ENCODE measurements at regions not wholly inside any gene's neighbourhood (a gene's known extent, or its start where the extent isn't known, plus 50 kb on each side); places are given as distances from the start of the nearest gene placed in this dataset.

DNA sequence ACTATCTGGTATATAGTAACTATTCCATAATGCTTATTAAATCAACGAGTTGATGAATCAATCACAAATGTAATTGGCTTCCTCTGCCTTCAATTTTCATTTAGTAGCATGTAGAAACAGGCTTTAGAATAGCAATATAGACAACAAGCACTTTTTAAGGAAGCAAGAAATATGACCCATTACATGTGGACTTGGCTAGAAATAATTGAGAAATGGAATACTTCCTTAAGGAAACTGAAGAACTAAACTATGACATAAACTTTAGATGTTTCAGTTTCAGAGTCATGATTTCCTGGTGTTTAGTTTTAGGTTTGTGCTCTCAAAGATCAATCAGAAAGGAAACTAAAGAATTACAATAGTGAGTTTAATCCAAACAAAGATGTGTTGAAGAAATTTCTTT is 443.8 kb downstream of the MBD2 start:
- intact Hi-C loops (cut with DNase I) = no loop called here
- no peak for DNase-seq (ENCODE audit: low spot score)

DNA sequence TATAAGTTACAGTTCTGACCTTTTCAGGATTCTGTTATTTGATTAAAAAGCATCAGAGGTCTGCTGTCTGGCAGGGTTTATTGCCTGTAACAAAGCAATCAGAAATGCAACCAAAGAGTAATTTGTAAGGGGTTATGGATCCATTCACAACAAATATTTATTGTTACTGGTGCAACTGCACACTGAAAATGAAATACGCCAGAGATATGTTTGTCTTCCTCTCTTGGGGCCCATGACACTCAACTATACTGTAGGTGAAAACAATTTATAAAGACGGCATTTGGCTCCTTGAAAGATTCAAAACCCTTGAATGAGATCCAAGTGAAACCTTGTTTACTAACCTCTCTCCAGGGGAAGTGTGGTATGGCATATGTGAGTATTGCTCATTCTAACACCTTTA is 452.2 kb downstream of the MBD2 start:
- no peak for DNase-seq (ENCODE audit: low spot score)
- intact Hi-C loops (cut with DNase I) = no loop called here

DNA sequence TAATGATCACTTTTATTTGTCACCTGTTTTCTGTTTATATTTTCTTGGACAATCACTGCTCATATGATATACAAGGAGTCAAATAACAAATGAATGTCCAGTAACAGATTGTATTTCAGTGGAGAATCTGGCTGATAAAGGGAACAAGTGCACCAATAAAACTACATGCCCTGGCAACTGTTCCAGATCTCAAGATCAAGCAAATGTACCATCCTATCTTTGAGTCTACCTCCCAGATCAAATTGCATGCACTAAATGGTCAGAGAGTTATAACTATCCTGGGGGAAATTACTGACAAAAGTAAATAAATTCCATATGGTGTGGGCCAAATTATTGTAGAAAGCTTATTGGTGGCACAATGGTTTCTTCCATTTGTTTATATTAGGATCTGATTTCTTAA is 452.8 kb downstream of the MBD2 start:
- DNase-seq (ENCODE audit: low spot score) = no peak
- intact Hi-C loops (cut with DNase I) = no loop called here

DNA sequence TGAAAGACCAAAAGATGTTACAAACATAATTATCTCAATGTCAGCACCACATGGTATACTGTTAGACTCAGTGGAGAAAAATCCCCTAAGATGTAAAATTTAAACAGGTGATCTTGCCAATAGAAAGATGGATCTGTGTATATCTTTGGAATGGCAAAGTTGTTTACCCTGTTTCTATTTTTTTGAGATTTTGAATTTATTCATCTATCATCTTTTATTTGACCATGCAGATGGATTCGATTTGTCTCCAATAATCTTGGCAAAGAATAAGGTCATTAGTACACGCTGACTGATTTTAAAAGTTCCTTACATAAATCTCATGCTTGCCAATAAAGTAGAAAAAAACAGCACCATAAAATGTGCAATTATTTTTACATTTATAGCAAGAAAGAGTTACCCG is 459.3 kb downstream of the MBD2 start:
- intact Hi-C loops (cut with DNase I) = no loop called here

DNA sequence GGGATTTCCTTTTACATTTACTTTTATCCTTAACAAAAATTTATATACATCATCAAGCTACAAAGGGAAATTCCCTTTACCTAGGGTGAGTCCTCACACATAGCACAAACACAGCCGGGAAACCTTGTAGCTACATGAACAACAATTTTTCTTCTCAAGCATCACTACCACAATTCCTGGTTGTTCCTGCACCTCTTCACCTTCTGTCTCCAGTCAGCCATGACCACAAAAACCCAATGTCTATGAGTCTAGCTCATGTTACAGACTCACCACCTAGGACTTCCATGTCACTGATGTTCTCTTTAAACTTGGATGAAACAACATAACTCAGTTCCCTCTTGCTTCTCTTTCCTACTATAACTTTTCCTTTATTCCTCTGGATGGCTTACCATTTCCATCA is 460.4 kb downstream of the MBD2 start:
- DNase-seq (ENCODE audit: low spot score) = no peak
- intact Hi-C loops (cut with DNase I) = no loop called here

More for the DNA sequence above, 459.3 kb downstream of the MBD2 start:
- DNase-seq (ENCODE audit: low spot score) = no peak

DNA sequence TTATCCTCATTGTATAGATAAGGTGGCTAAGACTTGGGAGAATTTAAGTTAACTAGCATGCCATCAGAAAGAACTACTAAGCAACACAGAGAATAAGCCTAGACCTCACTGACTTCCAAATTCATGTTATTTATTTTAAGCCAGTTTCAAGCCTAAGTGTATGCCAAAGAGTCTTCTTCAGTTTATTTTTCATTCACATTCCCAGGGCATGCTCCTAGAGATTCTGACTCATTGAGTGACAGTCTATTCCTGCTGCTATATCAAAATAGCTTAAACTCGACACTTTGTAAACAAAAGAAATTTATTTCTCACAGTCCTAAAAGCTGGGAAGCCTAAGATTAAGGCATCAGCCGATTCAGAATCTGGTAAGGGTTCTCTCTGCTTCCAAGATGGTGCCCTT is 467.1 kb downstream of the MBD2 start:
- intact Hi-C loops (cut with DNase I) = no loop called here
- DNase-seq (ENCODE audit: low spot score) = no peak

DNA sequence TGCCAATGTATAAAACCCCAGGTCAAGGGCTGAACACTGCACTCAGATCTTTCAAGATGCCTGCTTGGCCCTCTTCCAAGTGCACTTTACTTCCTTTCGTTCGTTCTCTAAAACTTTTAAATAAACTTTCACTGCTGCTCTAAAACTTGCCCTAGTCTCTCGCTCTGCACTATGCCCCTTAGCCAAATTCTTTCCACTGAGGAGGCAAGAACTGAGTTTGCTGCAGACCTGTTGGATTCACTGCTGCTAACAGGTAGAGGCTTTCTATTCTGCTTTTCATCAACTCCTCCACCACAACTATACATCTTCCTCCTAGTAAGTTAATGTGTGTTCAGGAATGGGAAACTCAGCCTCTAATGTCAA is 467.9 kb downstream of the MBD2 start:
- intact Hi-C loops (cut with DNase I) = no loop called here
- no peak for DNase-seq (ENCODE audit: low spot score)

DNA sequence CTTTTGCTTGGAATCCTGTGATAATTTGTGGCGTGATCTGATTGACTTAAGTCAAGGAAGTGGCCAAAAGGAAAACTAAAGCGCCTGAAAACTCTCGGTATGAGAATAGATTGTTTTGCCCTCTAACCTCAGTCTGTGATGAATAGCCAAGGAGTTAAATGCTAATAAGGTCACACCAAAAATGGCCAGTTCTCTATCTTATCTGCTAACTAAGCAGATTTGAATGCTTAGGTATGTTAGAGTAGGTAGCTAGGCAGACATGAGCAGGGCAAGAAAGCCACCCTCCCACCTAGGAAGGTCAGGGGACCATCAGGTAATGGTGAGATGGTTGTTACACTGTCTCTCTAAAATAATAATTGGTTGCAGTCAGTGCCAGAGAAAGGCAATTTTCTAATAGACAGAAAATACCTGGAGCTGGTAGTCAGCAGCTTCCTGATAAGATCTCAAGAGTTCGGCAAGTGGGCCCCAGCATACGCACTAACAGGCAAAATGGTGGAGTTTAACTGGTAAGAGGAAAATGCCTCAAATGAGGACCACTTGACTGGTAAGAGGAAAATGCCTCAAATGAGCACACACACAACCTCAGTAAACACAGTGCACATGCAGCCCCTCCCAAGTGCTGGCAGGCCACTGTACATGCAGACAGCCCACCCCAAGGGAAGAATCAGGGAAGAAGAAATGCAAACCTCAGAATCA is 468.4 kb downstream of the MBD2 start:
- DNase-seq (ENCODE audit: low spot score) = no peak
- intact Hi-C loops (cut with DNase I) = no loop called here

DNA sequence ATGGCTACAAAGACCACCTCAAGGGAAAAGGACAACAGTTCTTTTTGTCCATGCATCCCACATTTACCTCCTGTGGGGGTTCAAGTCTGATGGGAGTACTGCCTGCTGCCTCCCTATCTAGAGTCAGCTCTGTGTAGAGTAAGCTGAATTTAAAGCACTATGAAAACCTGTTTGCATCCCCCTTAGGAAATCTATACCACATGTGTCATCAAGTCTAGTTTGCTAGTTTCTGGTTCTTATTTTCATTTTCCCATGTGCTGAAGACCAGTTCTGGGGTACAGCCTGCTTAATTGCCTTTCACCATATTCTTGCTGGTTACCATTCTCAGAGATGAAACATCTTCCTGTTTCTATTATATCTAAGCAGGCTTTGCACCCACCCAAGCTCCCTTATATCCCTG is 470.3 kb downstream of the MBD2 start:
- intact Hi-C loops (cut with DNase I) = no loop called here
- DNase-seq (ENCODE audit: low spot score) = no peak

DNA sequence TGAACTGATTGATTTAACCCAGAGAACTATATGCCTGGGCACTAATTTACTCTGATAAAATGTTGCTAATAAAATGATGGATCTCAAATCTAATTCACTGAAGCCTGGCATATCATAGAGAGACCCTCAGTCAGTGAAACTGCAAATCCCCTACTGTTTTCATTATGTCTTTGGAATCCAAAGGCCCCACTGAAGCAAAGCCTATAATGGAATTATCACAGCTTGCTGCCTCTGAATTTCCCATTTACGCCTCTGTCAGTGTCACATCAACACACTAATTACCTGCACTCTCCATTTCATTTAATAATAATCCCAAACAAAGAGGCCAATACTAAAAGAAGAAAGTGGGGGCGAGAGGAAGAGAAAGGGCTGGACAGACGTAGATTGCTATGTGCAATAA is 470.9 kb downstream of the MBD2 start:
- intact Hi-C loops (cut with DNase I) = no loop called here

DNA sequence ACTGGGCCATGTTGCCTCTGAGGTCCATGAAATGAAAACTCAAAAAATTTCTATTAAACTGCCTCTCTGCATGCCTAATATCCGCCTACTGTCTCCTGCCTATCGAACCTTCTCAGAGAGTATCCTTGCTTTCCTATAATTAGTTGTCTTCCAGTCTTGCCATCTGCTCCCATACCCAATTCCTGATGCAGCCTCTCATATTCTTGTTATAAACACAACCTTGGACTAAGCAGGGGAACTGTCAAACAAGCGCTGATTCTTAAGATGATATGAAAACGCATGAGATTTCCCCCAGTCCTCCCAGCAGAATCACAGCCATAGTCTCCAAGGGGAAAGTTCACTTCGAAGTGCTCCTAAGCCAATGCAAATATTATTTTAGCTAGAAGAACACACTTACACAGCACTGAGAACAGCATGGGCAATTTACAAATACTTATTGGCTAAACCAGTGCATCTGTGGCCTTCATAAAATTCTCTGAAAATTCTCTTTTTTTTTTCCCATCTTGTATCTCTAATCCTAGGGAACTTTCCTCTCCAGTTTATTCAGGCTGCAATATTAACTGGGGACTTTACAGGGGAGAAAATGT is 471.6 kb downstream of the MBD2 start:
- no peak for DNase-seq (ENCODE audit: low spot score)
- intact Hi-C loops (cut with DNase I) = no loop called here

More for the DNA sequence above, 470.9 kb downstream of the MBD2 start:
- no peak for DNase-seq (ENCODE audit: low spot score)

DNA sequence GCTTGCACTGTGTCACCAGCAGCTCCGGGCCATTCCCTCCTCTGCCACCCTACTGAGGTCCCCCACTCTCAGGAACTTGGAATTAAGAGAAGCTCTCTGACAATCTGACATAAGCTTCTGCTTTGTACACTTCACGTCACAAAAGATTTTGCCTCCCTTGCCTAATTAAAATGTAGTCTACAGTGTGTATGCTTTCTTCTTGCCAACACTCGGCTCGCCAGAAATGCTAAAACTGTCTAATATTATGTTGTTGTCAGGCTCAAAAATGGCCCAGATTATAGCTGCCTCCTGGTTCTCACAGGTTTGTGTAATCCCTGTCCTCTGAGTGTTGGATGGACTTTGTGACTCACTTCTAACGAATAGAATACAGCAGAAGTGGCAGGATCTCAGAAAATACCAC is 474.7 kb downstream of the MBD2 start:
- intact Hi-C loops (cut with DNase I) = no loop called here
- no peak for DNase-seq (ENCODE audit: low spot score)

DNA sequence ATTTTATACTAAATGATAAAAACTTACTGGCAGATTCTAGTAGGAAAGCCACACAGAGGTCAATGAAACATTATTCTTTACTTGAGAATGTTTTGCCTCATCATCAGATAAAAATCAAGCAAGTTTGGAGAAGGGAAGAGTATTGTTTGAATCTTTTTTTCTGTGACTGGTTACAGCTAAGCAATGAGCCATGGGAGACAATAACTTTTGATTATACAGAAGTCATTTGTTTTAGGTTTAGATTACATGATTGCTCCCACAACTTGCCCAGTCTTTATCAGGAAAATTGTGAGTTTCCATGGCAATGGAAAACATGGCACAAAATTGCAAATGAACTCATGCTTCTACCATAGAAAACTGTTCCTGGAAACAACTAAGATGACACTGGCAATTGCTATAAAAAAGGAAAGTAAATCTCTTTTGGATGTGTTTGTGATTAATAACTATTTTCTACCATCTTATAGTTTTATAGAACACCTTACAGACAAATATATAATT is 476.8 kb downstream of the MBD2 start:
- DNase-seq (ENCODE audit: low spot score) = no peak
- intact Hi-C loops (cut with DNase I) = no loop called here

DNA sequence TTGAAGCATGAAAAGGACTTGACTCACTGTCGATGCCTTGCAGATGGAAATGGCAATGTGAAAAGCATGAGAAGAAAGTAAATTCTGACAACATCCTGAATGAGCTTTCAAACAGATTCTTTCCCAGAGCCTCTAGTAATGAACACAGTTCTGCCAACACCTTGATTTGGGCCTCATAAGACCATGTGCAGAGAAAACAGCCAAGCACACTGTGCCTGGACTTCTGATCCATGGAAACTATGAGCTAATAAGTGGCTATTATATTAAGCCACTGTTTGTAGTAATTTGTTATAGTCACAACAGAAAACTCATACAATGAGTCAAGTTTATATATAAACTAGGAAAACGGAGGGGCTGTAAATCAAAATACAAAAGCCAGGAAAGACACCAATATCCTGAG is 477.3 kb downstream of the MBD2 start:
- intact Hi-C loops (cut with DNase I) = no loop called here
- DNase-seq (ENCODE audit: low spot score) = no peak

DNA sequence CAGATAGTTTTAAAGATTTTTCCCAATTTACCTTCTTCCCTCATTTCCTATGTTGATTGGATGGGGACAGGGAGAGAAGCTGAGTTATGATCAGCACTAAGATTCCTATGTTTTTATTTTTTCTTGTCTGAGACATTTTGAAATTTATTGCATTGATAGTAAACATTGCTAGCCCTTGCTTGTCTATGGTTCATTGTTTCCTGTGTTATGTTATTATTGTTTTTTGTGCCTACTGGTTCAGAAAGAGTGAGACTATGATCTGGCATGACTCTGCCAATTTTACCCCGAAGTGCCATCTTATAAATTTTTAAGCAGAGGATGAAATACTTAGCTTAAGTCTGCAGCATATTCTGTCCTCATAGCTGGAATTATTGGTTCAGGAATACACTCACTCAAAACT is 478.5 kb downstream of the MBD2 start:
- no peak for DNase-seq (ENCODE audit: low spot score)
- intact Hi-C loops (cut with DNase I) = no loop called here

DNA sequence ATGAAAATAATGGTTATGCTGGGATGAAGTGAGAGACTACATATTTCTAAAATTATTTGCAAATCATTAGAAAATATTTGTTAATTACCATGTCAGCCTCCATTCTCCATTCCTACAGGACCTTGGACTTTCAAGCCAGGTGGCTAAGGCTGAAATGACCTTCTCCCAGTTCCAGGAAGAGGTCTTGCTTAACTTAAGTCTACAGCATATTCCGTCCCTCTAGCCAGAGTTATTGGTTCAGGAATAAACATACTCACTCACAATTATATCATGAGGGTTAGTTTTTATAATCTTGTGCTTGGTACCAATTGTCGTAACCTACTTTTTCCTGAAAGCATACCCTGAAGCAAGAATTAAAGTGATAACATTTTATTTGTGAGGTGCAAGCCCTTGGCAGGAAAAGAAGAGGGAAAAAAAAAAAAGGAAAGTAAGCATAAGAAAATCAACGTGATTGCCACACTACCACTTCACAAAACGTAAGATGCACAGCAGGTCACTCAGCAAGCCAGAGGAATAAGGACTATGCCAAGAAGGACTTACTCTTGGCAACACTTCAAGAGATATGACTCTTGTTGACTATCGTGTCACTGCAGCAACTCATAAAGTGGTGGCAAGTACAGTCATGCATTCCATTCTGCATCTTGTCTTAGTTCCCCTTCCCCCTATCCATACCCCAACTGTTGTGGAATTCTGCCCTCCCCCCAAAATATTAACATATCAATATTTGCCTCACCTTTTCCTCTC is 479.1 kb downstream of the MBD2 start:
- intact Hi-C loops (cut with DNase I) = no loop called here
- DNase-seq (ENCODE audit: low spot score) = no peak

DNA sequence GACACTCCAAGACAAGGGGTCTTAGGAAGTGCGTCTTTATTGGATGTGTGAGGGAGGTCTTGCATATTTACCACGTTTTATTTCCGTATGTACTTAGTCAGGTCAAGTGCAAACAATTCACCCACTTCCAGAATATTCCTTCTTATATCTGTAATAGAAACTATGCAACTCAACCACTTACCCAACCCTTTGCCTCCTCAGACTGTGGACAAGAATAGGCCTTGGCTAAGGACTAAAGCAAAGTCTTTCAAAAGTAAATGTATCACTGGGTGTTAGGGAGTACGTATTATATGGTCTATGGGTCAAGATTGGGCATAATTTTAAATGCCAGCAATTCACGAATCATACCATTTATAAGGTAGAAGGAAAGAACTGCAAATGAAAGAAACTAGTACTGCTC is 484.8 kb downstream of the MBD2 start:
- intact Hi-C loops (cut with DNase I) = no loop called here
- no peak for DNase-seq (ENCODE audit: low spot score)

DNA sequence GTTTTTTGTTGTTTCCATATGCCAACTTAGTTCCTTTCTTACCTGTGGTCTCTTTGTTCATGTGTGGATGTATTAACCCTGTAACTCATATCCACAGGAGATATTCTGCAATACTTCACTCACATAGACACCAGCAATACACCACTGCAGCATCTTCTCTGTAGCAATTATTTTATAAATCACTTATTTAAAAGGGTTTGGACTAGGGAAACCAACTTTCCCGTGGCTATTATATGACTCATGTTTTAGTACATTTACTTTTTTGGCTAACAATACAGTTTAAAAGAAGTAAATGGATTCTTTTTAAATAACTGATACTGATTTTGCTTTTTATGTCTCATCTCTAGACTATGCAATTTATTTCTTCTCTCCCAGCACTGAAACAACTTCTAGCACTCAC is 488.9 kb downstream of the MBD2 start:
- intact Hi-C loops (cut with DNase I) = no loop called here
- no peak for DNase-seq (ENCODE audit: low spot score)

DNA sequence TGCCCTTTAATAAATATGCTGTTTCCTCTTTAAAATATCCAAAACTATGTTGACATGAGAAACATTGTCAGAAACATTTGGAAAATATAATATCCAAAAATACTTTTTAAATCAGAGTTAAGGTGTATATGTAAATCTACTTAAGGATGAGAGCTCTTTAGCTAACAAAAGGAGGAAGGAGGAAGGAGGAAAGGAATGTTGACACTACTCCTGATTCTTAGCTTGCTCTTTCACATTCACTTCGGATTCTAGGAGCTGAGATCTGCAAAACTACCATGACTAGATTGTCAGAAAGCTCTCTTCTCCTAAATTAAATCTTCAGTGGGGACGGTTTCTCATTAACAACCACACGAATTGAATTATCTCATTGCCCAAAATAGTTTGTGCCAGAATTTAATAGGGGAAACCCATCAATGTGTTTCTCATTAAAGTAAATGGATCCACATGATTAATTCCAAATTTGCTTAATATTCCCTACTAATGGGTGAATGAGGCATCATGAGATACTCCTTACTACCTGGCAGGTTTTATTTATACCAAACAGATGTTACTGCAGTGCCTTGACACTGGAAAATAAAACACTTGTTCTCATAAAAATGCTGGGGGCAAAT is 509.1 kb downstream of the MBD2 start:
- no peak for DNase-seq (ENCODE audit: low spot score)
- intact Hi-C loops (cut with DNase I) = no loop called here

DNA sequence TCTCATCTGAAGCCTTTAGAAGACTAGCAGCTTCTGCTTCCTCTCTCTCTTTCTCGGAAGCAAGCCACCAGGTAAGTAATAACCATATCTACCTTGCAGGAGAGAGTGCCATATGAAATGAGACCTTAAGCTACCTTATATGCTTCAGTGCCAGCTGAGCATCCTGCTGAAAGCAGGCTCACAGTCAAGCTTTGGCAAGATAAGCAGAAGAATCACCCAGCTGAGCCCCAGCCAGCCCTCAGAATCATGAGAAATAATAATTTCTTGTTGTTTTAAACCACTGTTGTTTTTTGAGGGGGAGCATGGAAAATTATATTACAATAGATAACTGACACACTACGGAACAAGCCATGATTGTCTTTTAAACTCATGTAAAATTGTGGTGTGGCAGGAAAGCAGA is 514.4 kb downstream of the MBD2 start:
- intact Hi-C loops (cut with DNase I) = no loop called here
- DNase-seq (ENCODE audit: low spot score) = no peak

DNA sequence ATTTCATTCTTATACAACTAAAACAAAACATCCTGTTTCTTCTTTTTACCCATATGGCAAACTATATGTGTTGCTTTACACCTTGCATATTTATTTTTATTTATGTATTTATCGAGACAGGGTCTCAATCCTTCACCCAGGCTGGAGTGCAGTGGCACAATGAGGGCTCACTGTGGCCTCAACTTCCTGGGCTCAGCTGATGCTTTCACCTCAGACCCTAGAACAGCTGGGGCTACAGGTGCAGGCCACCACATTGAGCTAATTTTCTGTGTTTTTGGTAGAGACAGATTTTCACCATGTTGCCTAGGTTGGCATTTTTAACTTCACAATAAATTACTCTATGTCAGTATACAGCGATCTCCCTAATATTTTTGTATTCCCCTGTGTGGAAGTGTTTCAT is 522.0 kb downstream of the MBD2 start:
- intact Hi-C loops (cut with DNase I) = loop anchor here (5.0 kb wide), 1 partner anchor 340 kb away; no protein-coding TSS in a partner anchor

More for the DNA sequence above, 522.0 kb downstream of the MBD2 start:
- no peak for DNase-seq (ENCODE audit: low spot score)
